A549 (cell line): ENCODE measurements at regions not wholly inside any gene's neighbourhood (a gene's known extent, or its start where the extent isn't known, plus 50 kb on each side); places are given as distances from the start of the nearest gene placed in this dataset.

Experiments
- CEBPB ChIP-seq, 2 experiments: fragments of >200 bp in 1 of 2; sonication (Bioruptor Twin) in 1 of 2; formaldehyde crosslinking in 1 of 2; IDR thresholded peaks; 2 replicates each; pipeline ENCODE4 v1.6.1; 2012 to 2016
- CHD2 ChIP-seq: fragments of 150-350 bp; IDR thresholded peaks from 2 replicates; pipeline ENCODE4 v1.6.1; 2014; ENCODE audit warnings: low read length; ENCODE audit not compliant: partially characterized antibody
- CTCF ChIP-seq: fragments of >200 bp; sonication (Bioruptor Twin); formaldehyde crosslinking; IDR thresholded peaks from 3 replicates; pipeline ENCODE4 v1.5.1; 2016
- ELK1 ChIP-seq: fragments of 150-350 bp; IDR thresholded peaks from 2 replicates; pipeline ENCODE4 v1.6.1; 2014; ENCODE audit warnings: low read depth, mild to moderate bottlenecking, low read length
- EP300 ChIP-seq, 2 experiments: fragments of >200 bp; sonication (Bioruptor Twin); formaldehyde crosslinking; IDR thresholded peaks; 2 replicates in 1 of 2; 3 replicates in 1 of 2; pipeline ENCODE4 v1.6.1; 2016 to 2017
- POLR2A ChIP-seq: IDR thresholded peaks from 2 replicates; pipeline ENCODE4 v1.6.1; 2012; ENCODE audit warnings: mild to moderate bottlenecking, low read length
- SMC3 ChIP-seq: fragments of >200 bp; sonication (Bioruptor Twin); formaldehyde crosslinking; IDR thresholded peaks from 3 replicates; pipeline ENCODE4 v1.6.1; 2018; ENCODE audit warnings: inconsistent platforms
- TFCP2L1 ChIP-seq: fragments of 250-450 bp; sonication (Bioruptor Pico); IDR thresholded peaks from 2 replicates; pipeline ENCODE4 v1.5.0; 2021; ENCODE audit warnings: mild to moderate bottlenecking
- TF ChIP-seq, protein P1 (sequence below): IDR thresholded peaks from 2 replicates; pipeline ENCODE4 v1.6.1; 2012

- TF ChIP-seq, protein P1, sequence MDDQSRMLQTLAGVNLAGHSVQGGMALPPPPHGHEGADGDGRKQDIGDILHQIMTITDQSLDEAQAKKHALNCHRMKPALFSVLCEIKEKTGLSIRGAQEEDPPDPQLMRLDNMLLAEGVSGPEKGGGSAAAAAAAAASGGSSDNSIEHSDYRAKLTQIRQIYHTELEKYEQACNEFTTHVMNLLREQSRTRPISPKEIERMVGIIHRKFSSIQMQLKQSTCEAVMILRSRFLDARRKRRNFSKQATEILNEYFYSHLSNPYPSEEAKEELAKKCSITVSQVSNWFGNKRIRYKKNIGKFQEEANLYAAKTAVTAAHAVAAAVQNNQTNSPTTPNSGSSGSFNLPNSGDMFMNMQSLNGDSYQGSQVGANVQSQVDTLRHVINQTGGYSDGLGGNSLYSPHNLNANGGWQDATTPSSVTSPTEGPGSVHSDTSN: no peak
- TF ChIP-seq CEBPB (IDR thresholded peaks at IDR 0.05) (no peak), SMC3 (no peak), TFCP2L1 (CRISPR knock-in tag) (no peak), POLR2A (no peak), EP300 (IDR thresholded peaks at IDR 0.05) (no peak), ELK1 (no peak), CHD2 (no peak), CTCF (no peak)
Measured at GRCh38 chr5:100249884-100250269, 285.3 kb upstream of the FAM174A start.
